ENCODE measurements at regions not wholly inside any gene's neighbourhood (a gene's known extent, or its start where the extent isn't known, plus 50 kb on each side); places are given as distances from the start of the nearest gene placed in this dataset.

GRCh38 chr9:106716820-106717219, 146.1 kb upstream of the ZNF462 start:
- TF ChIP-seq CTCF (IDR thresholded peaks at IDR 0.05) (no peak), POLR2A (IDR thresholded peaks at IDR 0.05) (no peak), EP300 (IDR thresholded peaks at IDR 0.05) (no peak)
